ENCODE measurements at regions not wholly inside any gene's neighbourhood (a gene's known extent, or its start where the extent isn't known, plus 50 kb on each side); places are given as distances from the start of the nearest gene placed in this dataset.
A peak's percentile ranks its signal among the peaks of the same experiment; 100 is the strongest.

DNA sequence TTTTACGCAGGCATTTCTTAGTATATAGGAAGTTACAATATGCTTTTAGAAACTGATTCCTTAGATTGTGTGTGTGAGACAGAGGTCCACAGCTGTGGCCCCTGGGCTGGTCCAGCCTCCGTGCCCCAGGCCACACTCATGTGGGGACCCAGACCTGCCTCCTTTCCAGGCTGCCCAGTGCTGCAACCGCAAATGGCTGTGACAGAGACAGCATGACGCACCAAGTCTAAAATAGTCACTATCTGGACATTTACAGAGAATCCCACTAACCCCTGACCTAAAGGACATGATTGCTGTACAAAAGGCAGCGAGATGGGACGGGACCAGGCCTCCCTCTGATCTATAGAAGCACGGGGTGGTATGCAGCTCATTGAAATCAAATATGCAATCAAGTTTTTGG is 152.2 kb downstream of the TMEM18 start:
- DNase-seq (ENCODE audit: low read depth in 2 of 2) = no peak
- no peaks in the 10 kb centered on the region for H3K79me2 ChIP-seq (ENCODE audit: control insufficient read depth, insufficient read depth, low read length)
- no peaks in the 10 kb centered on the region for H3K4me1 ChIP-seq (ENCODE audit: control insufficient read depth, extremely low read depth, insufficient read depth, low read length)
- H4K20me1 ChIP-seq (ENCODE audit: control insufficient read depth, extremely low read depth, insufficient read depth, low read length) = no peaks in the 10 kb centered on the region
- TF ChIP-seq, protein P1, sequence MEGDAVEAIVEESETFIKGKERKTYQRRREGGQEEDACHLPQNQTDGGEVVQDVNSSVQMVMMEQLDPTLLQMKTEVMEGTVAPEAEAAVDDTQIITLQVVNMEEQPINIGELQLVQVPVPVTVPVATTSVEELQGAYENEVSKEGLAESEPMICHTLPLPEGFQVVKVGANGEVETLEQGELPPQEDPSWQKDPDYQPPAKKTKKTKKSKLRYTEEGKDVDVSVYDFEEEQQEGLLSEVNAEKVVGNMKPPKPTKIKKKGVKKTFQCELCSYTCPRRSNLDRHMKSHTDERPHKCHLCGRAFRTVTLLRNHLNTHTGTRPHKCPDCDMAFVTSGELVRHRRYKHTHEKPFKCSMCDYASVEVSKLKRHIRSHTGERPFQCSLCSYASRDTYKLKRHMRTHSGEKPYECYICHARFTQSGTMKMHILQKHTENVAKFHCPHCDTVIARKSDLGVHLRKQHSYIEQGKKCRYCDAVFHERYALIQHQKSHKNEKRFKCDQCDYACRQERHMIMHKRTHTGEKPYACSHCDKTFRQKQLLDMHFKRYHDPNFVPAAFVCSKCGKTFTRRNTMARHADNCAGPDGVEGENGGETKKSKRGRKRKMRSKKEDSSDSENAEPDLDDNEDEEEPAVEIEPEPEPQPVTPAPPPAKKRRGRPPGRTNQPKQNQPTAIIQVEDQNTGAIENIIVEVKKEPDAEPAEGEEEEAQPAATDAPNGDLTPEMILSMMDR (conservative IDR thresholded peaks at IDR 0.05 in 1 of 2, IDR thresholded peaks at IDR 0.05 in 1 of 2; ENCODE audit: low read depth in 1 of 2, low read length in 2 of 2) = no peak
- TF ChIP-seq EZH2 (IDR thresholded peaks at IDR 0.05; ENCODE audit: low read length, missing control alignments) = no peak
- H2AFZ ChIP-seq (ENCODE audit: low read length) = no peak overlapping the region
- H3K27me3 ChIP-seq (ENCODE audit: control insufficient read depth, insufficient read depth, low read length) = no peaks in the 10 kb centered on the region
- H3K9me3 ChIP-seq (ENCODE audit: control insufficient read depth, insufficient read depth, low read depth, low read length) = peaks cover 2% of the 10 kb centered on the region
- H3K27ac ChIP-seq (ENCODE audit: insufficient read depth, low read length) = no peak overlapping the region
- H3K4me3 ChIP-seq (replicated peaks in 1 of 4; ENCODE audit: control extremely low read depth in 1 of 4, insufficient read depth in 1 of 4, low read depth in 3 of 4, low read length in 4 of 4) = no peak overlapping the region
- H3K4me2 ChIP-seq (ENCODE audit: extremely low read depth, insufficient read depth, low read length) = no peak overlapping the region
- no peaks in the 10 kb centered on the region for H3K36me3 ChIP-seq (ENCODE audit: control insufficient read depth, insufficient read depth, low read length)
- H3K9ac ChIP-seq (ENCODE audit: insufficient read depth, low read length) = no peak overlapping the region

DNA sequence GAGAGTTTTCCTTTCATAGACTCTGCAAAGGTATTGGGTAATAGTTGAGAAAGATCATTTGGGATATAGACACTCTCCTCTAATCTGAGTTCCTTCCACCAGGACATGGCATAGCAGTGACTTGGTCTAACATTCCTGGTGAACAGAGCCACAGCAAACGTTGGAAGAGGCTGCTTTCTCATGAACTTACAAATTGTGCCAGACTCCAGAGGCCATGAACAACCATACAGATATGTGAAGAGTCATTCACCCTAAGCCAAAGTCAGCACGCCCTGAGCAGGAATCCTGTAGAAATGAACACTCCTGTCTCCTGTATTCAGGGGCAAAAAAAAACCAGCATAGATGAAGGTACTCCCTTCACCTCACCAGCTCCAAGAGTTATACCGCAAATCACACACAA is 152.8 kb downstream of the TMEM18 start:
- TF ChIP-seq, protein P1 (conservative IDR thresholded peaks at IDR 0.05 in 1 of 2, IDR thresholded peaks at IDR 0.05 in 1 of 2; ENCODE audit: low read depth in 1 of 2, low read length in 2 of 2) = no peak
- no peak for TF ChIP-seq EZH2 (IDR thresholded peaks at IDR 0.05; ENCODE audit: low read length, missing control alignments)
- H3K27me3 ChIP-seq (ENCODE audit: control insufficient read depth, insufficient read depth, low read length) = no peaks in the 10 kb centered on the region
- no peak overlapping the region for H3K4me3 ChIP-seq (replicated peaks in 1 of 4; ENCODE audit: control extremely low read depth in 1 of 4, insufficient read depth in 1 of 4, low read depth in 3 of 4, low read length in 4 of 4)
- no peak overlapping the region for H3K27ac ChIP-seq (ENCODE audit: insufficient read depth, low read length)
- no peaks in the 10 kb centered on the region for H4K20me1 ChIP-seq (ENCODE audit: control insufficient read depth, extremely low read depth, insufficient read depth, low read length)
- H3K9ac ChIP-seq (ENCODE audit: insufficient read depth, low read length) = no peak overlapping the region
- no peaks in the 10 kb centered on the region for H3K36me3 ChIP-seq (ENCODE audit: control insufficient read depth, insufficient read depth, low read length)
- DNase-seq (ENCODE audit: low read depth in 2 of 2) = peak in 1 of 2 donors; percentile 5
- H3K79me2 ChIP-seq (ENCODE audit: control insufficient read depth, insufficient read depth, low read length) = no peaks in the 10 kb centered on the region
- H2AFZ ChIP-seq (ENCODE audit: low read length) = no peak overlapping the region
- H3K4me2 ChIP-seq (ENCODE audit: extremely low read depth, insufficient read depth, low read length) = no peak overlapping the region
- H3K4me1 ChIP-seq (ENCODE audit: control insufficient read depth, extremely low read depth, insufficient read depth, low read length) = no peaks in the 10 kb centered on the region
- peaks cover 2% of the 10 kb centered on the region for H3K9me3 ChIP-seq (ENCODE audit: control insufficient read depth, insufficient read depth, low read depth, low read length)

DNA sequence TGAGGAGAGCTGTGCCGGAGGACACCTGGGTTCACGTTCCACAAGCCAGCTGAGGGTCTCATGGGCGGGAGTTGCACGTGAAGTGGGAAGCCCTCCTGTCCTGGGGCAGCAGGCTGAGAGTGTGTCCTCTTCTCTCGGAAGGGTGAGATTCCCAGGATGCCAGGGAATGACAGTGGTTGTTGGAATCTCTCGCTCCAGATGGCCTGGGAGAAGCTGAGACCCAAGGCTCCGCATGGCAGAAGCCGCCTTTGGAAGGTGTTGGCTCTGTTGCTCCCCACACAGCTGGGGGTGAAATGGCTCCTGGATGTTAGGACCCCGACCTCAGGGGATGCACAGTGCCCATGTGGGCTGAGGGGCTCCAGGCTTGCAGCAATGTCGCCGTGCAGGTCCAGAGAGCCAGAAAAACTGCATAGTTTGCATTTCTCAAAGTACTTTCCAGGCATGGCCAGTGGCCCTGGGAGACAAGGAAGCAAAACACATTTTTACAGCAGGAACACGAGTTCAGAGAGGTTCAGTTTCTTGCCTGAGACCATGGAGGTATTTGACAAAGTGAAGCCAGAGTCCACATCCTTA is 153.4 kb downstream of the TMEM18 start:
- Histone ChIP-seq H3K9me3 (ENCODE audit: control insufficient read depth, insufficient read depth, low read depth, low read length) (peaks cover 2% of the 10 kb centered on the region), H3K4me3 (replicated peaks in 1 of 4; ENCODE audit: control extremely low read depth in 1 of 4, insufficient read depth in 1 of 4, low read depth in 3 of 4, low read length in 4 of 4) (no peak overlapping the region), H3K27me3 (ENCODE audit: control insufficient read depth, insufficient read depth, low read length) (no peaks in the 10 kb centered on the region), H3K79me2 (ENCODE audit: control insufficient read depth, insufficient read depth, low read length) (no peaks in the 10 kb centered on the region), H3K9ac (ENCODE audit: insufficient read depth, low read length) (no peak overlapping the region), H3K4me2 (ENCODE audit: extremely low read depth, insufficient read depth, low read length) (no peak overlapping the region), H3K27ac (ENCODE audit: insufficient read depth, low read length) (no peak overlapping the region), H4K20me1 (ENCODE audit: control insufficient read depth, extremely low read depth, insufficient read depth, low read length) (no peaks in the 10 kb centered on the region), H3K36me3 (ENCODE audit: control insufficient read depth, insufficient read depth, low read length) (no peaks in the 10 kb centered on the region), H2AFZ (ENCODE audit: low read length) (no peak overlapping the region), H3K4me1 (ENCODE audit: control insufficient read depth, extremely low read depth, insufficient read depth, low read length) (no peaks in the 10 kb centered on the region)
- DNase-seq (ENCODE audit: low read depth in 2 of 2) = no peak
- TF ChIP-seq, protein P1 (conservative IDR thresholded peaks at IDR 0.05 in 1 of 2, IDR thresholded peaks at IDR 0.05 in 1 of 2; ENCODE audit: low read depth in 1 of 2, low read length in 2 of 2) = no peak
- no peak for TF ChIP-seq EZH2 (IDR thresholded peaks at IDR 0.05; ENCODE audit: low read length, missing control alignments)
